ENCODE measurements at regions not wholly inside any gene's neighbourhood (a gene's known extent, or its start where the extent isn't known, plus 50 kb on each side); places are given as distances from the start of the nearest gene placed in this dataset.
"Not testable (repeated sequence)": the region's sequence is repeated elsewhere in the genome, so short reads cannot be mapped to it uniquely, and the experiment has no call there.

GRCh38 chr4:86449746-86450588 lies 90.1 kb upstream of the MAPK10 start:
- Histone ChIP-seq H3K27me3 (ENCODE audit: control insufficient read depth, insufficient read depth, low read length) (no peaks in the 10 kb centered on the region), H3K4me1 (ENCODE audit: control insufficient read depth, insufficient read depth, low read length) (no peaks in the 10 kb centered on the region), H3K9ac (ENCODE audit: low read length) (no peak overlapping the region), H3K4me3 (ENCODE audit: low read length) (no peak overlapping the region), H3K27ac (ENCODE audit: low read depth, low read length) (no peak overlapping the region), H3K36me3 (ENCODE audit: control insufficient read depth, insufficient read depth, low read length) (no peaks in the 10 kb centered on the region)

- Histone ChIP-seq H3K4me1 (ENCODE audit: control insufficient read depth, insufficient read depth, low read length) (no peaks in the 10 kb centered on the region), H3K27me3 (ENCODE audit: control insufficient read depth, insufficient read depth, low read length) (no peaks in the 10 kb centered on the region), H3K27ac (ENCODE audit: low read depth, low read length) (no peak overlapping the region), H3K9ac (ENCODE audit: low read length) (no peak overlapping the region), H3K36me3 (ENCODE audit: control insufficient read depth, insufficient read depth, low read length) (no peaks in the 10 kb centered on the region), H3K4me3 (ENCODE audit: low read length) (no peak overlapping the region)
Measured at GRCh38 chr4:86450861-86451260, 91.0 kb upstream of the MAPK10 start.

GRCh38 chr4:86451560-86452330 lies 91.9 kb upstream of the MAPK10 start:
- no peak overlapping the region for H3K27ac ChIP-seq (ENCODE audit: low read depth, low read length)

GRCh38 chr4:86452422-86452891 lies 92.6 kb upstream of the MAPK10 start:
- Histone ChIP-seq H3K4me1 (ENCODE audit: control insufficient read depth, insufficient read depth, low read length) (no peaks in the 10 kb centered on the region), H3K9ac (ENCODE audit: low read length) (no peak overlapping the region), H3K27me3 (ENCODE audit: control insufficient read depth, insufficient read depth, low read length) (no peaks in the 10 kb centered on the region), H3K4me3 (ENCODE audit: low read length) (peak overlapping the region; percentile 51), H3K27ac (ENCODE audit: low read depth, low read length) (peak overlapping the region; percentile 22), H3K36me3 (ENCODE audit: control insufficient read depth, insufficient read depth, low read length) (no peaks in the 10 kb centered on the region)

More at GRCh38 chr4:86451560-86452330, 91.9 kb upstream of the MAPK10 start:
- H3K36me3 ChIP-seq (ENCODE audit: control insufficient read depth, insufficient read depth, low read length): no peaks in the 10 kb centered on the region
- H3K4me3 ChIP-seq (ENCODE audit: low read length): peak overlapping the region; percentile 51
- no peak overlapping the region for H3K9ac ChIP-seq (ENCODE audit: low read length)
- H3K4me1 ChIP-seq (ENCODE audit: control insufficient read depth, insufficient read depth, low read length): no peaks in the 10 kb centered on the region
- no peaks in the 10 kb centered on the region for H3K27me3 ChIP-seq (ENCODE audit: control insufficient read depth, insufficient read depth, low read length)

- Histone ChIP-seq H3K4me1 (ENCODE audit: control insufficient read depth, insufficient read depth, low read length) (no peaks in the 10 kb centered on the region), H3K36me3 (ENCODE audit: control insufficient read depth, insufficient read depth, low read length) (no peaks in the 10 kb centered on the region), H3K9ac (ENCODE audit: low read length) (no peak overlapping the region), H3K27ac (ENCODE audit: low read depth, low read length) (peak overlapping the region; percentile 22), H3K27me3 (ENCODE audit: control insufficient read depth, insufficient read depth, low read length) (no peaks in the 10 kb centered on the region), H3K4me3 (ENCODE audit: low read length) (peak overlapping the region; percentile 51)
Measured at GRCh38 chr4:86452924-86453531, 93.2 kb upstream of the MAPK10 start.

- not testable (repeated sequence) for H3K27me3 ChIP-seq (ENCODE audit: control insufficient read depth, insufficient read depth, low read length); H3K4me3 ChIP-seq (ENCODE audit: low read length); H3K36me3 ChIP-seq (ENCODE audit: control insufficient read depth, insufficient read depth, low read length); H3K27ac ChIP-seq (ENCODE audit: low read depth, low read length); H3K4me1 ChIP-seq (ENCODE audit: control insufficient read depth, insufficient read depth, low read length); H3K9ac ChIP-seq (ENCODE audit: low read length)
Measured at GRCh38 chr4:86453611-86454072, 93.8 kb upstream of the MAPK10 start.

GRCh38 chr4:86461849-86462248 lies 102.0 kb upstream of the MAPK10 start:
- Histone ChIP-seq H3K4me3 (ENCODE audit: low read length) (no peak overlapping the region), H3K27ac (ENCODE audit: low read depth, low read length) (no peak overlapping the region), H3K36me3 (ENCODE audit: control insufficient read depth, insufficient read depth, low read length) (no peaks in the 10 kb centered on the region), H3K4me1 (ENCODE audit: control insufficient read depth, insufficient read depth, low read length) (no peaks in the 10 kb centered on the region), H3K27me3 (ENCODE audit: control insufficient read depth, insufficient read depth, low read length) (no peaks in the 10 kb centered on the region), H3K9ac (ENCODE audit: low read length) (no peak overlapping the region)

GRCh38 chr4:86472377-86473019 lies 112.6 kb upstream of the MAPK10 start:
- Histone ChIP-seq H3K36me3 (ENCODE audit: control insufficient read depth, insufficient read depth, low read length) (no peaks in the 10 kb centered on the region), H3K9ac (ENCODE audit: low read length) (no peak overlapping the region), H3K4me3 (ENCODE audit: low read length) (no peak overlapping the region), H3K27ac (ENCODE audit: low read depth, low read length) (no peak overlapping the region), H3K4me1 (ENCODE audit: control insufficient read depth, insufficient read depth, low read length) (no peaks in the 10 kb centered on the region), H3K27me3 (ENCODE audit: control insufficient read depth, insufficient read depth, low read length) (no peaks in the 10 kb centered on the region)

- not testable (repeated sequence) for H3K27ac ChIP-seq (ENCODE audit: low read depth, low read length); H3K4me1 ChIP-seq (ENCODE audit: control insufficient read depth, insufficient read depth, low read length); H3K4me3 ChIP-seq (ENCODE audit: low read length)
Measured at GRCh38 chr4:86478151-86478550, 116.0 kb upstream of the PTPN13 start.

GRCh38 chr4:86481440-86481839 lies 112.7 kb upstream of the PTPN13 start:
- no peak overlapping the region for H3K27ac ChIP-seq (ENCODE audit: low read depth, low read length)

More at GRCh38 chr4:86478151-86478550, 116.0 kb upstream of the PTPN13 start:
- H3K27me3 ChIP-seq (ENCODE audit: control insufficient read depth, insufficient read depth, low read length); H3K9ac ChIP-seq (ENCODE audit: low read length); H3K36me3 ChIP-seq (ENCODE audit: control insufficient read depth, insufficient read depth, low read length): not testable (repeated sequence)

GRCh38 chr4:86482306-86483172 lies 111.6 kb upstream of the PTPN13 start:
- H3K36me3 ChIP-seq (ENCODE audit: control insufficient read depth, insufficient read depth, low read length): no peaks in the 10 kb centered on the region
- no peaks in the 10 kb centered on the region for H3K4me1 ChIP-seq (ENCODE audit: control insufficient read depth, insufficient read depth, low read length)
- H3K9ac ChIP-seq (ENCODE audit: low read length): no peak overlapping the region
- H3K27ac ChIP-seq (ENCODE audit: low read depth, low read length): no peak overlapping the region
- no peak overlapping the region for H3K4me3 ChIP-seq (ENCODE audit: low read length)
- no peaks in the 10 kb centered on the region for H3K27me3 ChIP-seq (ENCODE audit: control insufficient read depth, insufficient read depth, low read length)

More at GRCh38 chr4:86481440-86481839, 112.7 kb upstream of the PTPN13 start:
- Histone ChIP-seq H3K4me3 (ENCODE audit: low read length) (no peak overlapping the region), H3K4me1 (ENCODE audit: control insufficient read depth, insufficient read depth, low read length) (no peaks in the 10 kb centered on the region), H3K27me3 (ENCODE audit: control insufficient read depth, insufficient read depth, low read length) (no peaks in the 10 kb centered on the region), H3K9ac (ENCODE audit: low read length) (no peak overlapping the region), H3K36me3 (ENCODE audit: control insufficient read depth, insufficient read depth, low read length) (no peaks in the 10 kb centered on the region)

All from rectal smooth muscle tissue (tissue), 1 donor.